Neural cell (in vitro differentiated cells): ENCODE measurements at regions not wholly inside any gene's neighbourhood (a gene's known extent, or its start where the extent isn't known, plus 50 kb on each side); places are given as distances from the start of the nearest gene placed in this dataset.

Source experiments
- EP300 ChIP-seq: fragments of 450-650 bp; conservative IDR thresholded peaks from 2 replicates; pipeline ENCODE4 v1.6.1; 2014; ENCODE audit warnings: antibody characterized with exemption, mild to moderate bottlenecking, moderate library complexity; ENCODE audit not compliant: poor library complexity, severe bottlenecking
- MXI1 ChIP-seq: fragments of 450-650 bp; conservative IDR thresholded peaks from 2 replicates; pipeline ENCODE4 v1.6.1; 2014; ENCODE audit warnings: antibody characterized with exemption, mild to moderate bottlenecking; ENCODE audit not compliant: poor library complexity, severe bottlenecking
- POLR2AphosphoS5 ChIP-seq: IDR thresholded peaks from 2 replicates; pipeline ENCODE4 v1.6.1; 2012
- TF ChIP-seq, protein P1 (sequence below): fragments of 450-650 bp; IDR thresholded peaks from 2 replicates; pipeline ENCODE4 v1.5.1; 2014; ENCODE audit warnings: antibody characterized with exemption, mild to moderate bottlenecking, moderate library complexity; ENCODE audit not compliant: poor library complexity, severe bottlenecking

GRCh38 chr14:61103541-61104339, 122.7 kb downstream of the SLC38A6 start:
- TF ChIP-seq POLR2AphosphoS5 (no peak), EP300 (no peak), MXI1 (no peak)
- TF ChIP-seq, protein P1, sequence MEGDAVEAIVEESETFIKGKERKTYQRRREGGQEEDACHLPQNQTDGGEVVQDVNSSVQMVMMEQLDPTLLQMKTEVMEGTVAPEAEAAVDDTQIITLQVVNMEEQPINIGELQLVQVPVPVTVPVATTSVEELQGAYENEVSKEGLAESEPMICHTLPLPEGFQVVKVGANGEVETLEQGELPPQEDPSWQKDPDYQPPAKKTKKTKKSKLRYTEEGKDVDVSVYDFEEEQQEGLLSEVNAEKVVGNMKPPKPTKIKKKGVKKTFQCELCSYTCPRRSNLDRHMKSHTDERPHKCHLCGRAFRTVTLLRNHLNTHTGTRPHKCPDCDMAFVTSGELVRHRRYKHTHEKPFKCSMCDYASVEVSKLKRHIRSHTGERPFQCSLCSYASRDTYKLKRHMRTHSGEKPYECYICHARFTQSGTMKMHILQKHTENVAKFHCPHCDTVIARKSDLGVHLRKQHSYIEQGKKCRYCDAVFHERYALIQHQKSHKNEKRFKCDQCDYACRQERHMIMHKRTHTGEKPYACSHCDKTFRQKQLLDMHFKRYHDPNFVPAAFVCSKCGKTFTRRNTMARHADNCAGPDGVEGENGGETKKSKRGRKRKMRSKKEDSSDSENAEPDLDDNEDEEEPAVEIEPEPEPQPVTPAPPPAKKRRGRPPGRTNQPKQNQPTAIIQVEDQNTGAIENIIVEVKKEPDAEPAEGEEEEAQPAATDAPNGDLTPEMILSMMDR, result no peak
